Subcutaneous abdominal adipose tissue (tissue), 5 donors: ENCODE measurements at regions not wholly inside any gene's neighbourhood (a gene's known extent, or its start where the extent isn't known, plus 50 kb on each side); places are given as distances from the start of the nearest gene placed in this dataset.

Experiments used
- H3K27ac ChIP-seq: one replicate; pipeline ENCODE4 v1.7.0; 2013; ENCODE audit warnings: low read depth, mild to moderate bottlenecking, inconsistent platforms, low read length, moderate library complexity
- H3K27me3 ChIP-seq, 5 donors: one replicate each; pipeline ENCODE4 v1.7.0; 2013; ENCODE audit warnings: low read length in 5 of 5, inconsistent platforms in 1 of 5; ENCODE audit not compliant: control insufficient read depth in 5 of 5, insufficient read depth in 4 of 5
- H3K36me3 ChIP-seq, 5 donors: one replicate each; pipeline ENCODE4 v1.7.0; 2013; ENCODE audit warnings: low read length in 5 of 5; ENCODE audit not compliant: control insufficient read depth in 5 of 5, insufficient read depth in 5 of 5
- H3K4me1 ChIP-seq, 5 donors: one replicate each; pipeline ENCODE4 v1.7.0; 2013; ENCODE audit warnings: low read length in 5 of 5, mild to moderate bottlenecking in 3 of 5, moderate library complexity in 1 of 5; ENCODE audit not compliant: control insufficient read depth in 5 of 5, insufficient read depth in 5 of 5
- H3K4me3 ChIP-seq, 5 donors: one replicate each; pipeline ENCODE4 v1.7.0; 2013; ENCODE audit warnings: low read length in 5 of 5, low read depth in 1 of 5
- H3K9ac ChIP-seq, 5 donors: one replicate each; pipeline ENCODE4 v1.7.0; 2013; ENCODE audit warnings: low read length in 5 of 5, mild to moderate bottlenecking in 4 of 5, moderate library complexity in 3 of 5
- H3K9me3 ChIP-seq, 5 donors: one replicate each; pipeline ENCODE4 v1.7.0; 2013; ENCODE audit warnings: low read length in 5 of 5; ENCODE audit not compliant: control insufficient read depth in 5 of 5
- donor health status: healthy.
- donor health status: healthy.
- donor health status: healthy.
- donor health status: healthy.
- donor health status: healthy.

DNA sequence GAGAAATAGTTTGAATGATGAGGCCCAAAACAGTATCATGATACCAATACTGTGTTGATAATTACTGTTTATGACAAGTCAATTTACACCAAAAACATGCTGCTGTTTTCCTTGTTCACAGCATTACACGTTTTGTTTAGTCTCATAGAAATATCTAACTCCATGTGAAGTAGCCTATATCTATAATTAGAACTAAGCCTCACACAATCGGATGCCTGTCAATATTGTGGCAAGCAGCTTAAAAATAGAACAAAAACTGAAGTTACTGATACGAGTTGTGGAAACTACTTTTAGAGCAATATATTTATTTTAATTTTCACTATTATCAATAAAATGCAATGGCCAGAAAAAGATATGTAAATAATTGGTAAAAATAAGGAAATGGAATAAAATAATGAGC lies 470.8 kb downstream of the ZEB2 start:
- no peak overlapping the region for H3K27ac ChIP-seq
- H3K9me3 ChIP-seq: no peaks in the 10 kb centered on the region
- no peak overlapping the region for H3K9ac ChIP-seq
- H3K27me3 ChIP-seq: no peaks in the 10 kb centered on the region
- no peaks in the 10 kb centered on the region for H3K36me3 ChIP-seq
- peaks cover 0 to 10% (median 4%) of the 10 kb centered on the region in 5 donors for H3K4me1 ChIP-seq
- H3K4me3 ChIP-seq: no peak overlapping the region

DNA sequence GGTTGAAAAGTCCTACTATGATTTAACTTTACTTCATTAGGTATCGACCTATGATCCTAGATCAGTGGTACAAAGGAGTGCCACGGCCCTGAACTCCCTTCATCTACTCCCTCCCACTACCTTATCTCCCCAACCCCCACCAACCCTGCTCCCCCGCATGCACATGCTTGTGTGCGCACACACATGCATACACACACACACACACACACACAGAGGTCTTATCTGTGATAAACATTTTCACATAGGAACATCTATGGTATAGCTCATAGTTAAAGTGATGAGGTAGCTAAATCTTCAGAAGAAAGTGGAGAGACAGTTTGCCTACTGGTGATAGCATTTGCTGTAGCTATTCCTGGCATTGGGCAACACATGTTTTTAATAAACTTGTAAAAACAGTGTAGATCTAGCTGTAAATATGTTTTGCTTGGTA lies 471.3 kb downstream of the ZEB2 start:
- peaks cover 0 to 10% (median 4%) of the 10 kb centered on the region in 5 donors for H3K4me1 ChIP-seq
- H3K27ac ChIP-seq: no peak overlapping the region

DNA sequence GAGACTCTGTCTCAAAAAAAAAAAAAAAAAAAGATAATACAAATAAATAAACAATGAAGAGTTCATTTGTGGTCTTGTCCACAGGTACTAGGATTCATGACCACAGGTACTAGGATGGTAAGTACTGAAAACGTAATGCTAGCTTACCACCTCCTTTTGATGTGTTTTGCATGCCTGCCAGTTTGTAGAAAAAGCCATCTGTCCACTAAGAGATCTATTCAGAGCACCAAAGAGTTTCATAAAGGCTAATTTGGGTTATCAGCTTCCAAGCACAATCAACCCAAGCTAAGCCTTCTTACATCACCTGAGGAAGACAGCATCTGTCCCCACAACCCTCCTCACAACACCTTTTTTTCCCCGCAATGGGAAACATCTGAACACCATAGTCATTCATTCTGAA lies 477.2 kb downstream of the ZEB2 start:
- Histone ChIP-seq H3K9me3 (no peaks in the 10 kb centered on the region), H3K27ac (no peak overlapping the region), H3K36me3 (no peaks in the 10 kb centered on the region), H3K4me3 (no peak overlapping the region), H3K27me3 (no peaks in the 10 kb centered on the region), H3K9ac (no peak overlapping the region), H3K4me1 (no peaks in the 10 kb centered on the region)

More for the DNA sequence above, 471.3 kb downstream of the ZEB2 start:
- Histone ChIP-seq H3K9me3 (no peaks in the 10 kb centered on the region), H3K4me3 (no peak overlapping the region), H3K36me3 (no peaks in the 10 kb centered on the region), H3K27me3 (no peaks in the 10 kb centered on the region), H3K9ac (no peak overlapping the region)

DNA sequence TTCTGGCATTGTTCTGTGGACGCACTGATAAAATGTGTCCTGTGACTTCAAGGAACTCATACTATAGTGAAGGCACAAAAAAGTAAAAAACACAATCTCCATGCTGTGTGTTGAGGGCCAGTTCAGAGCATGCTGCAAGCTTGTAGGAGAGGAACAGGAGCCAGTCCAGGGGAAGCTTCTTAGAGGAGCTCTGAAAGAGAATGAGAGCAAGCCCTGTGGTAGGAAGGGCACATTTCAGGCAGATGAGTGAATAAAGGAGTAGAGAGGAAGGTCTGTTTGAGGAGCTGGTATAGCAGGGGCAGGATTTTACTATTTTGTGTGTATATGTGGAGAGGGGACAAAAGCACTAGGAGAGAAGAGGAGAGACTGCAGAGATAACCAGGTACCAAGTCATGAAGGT lies 478.3 kb downstream of the ZEB2 start:
- Histone ChIP-seq H3K9me3 (no peaks in the 10 kb centered on the region), H3K9ac (no peak overlapping the region), H3K4me3 (no peak overlapping the region), H3K36me3 (no peaks in the 10 kb centered on the region), H3K4me1 (no peaks in the 10 kb centered on the region), H3K27ac (no peak overlapping the region), H3K27me3 (no peaks in the 10 kb centered on the region)

DNA sequence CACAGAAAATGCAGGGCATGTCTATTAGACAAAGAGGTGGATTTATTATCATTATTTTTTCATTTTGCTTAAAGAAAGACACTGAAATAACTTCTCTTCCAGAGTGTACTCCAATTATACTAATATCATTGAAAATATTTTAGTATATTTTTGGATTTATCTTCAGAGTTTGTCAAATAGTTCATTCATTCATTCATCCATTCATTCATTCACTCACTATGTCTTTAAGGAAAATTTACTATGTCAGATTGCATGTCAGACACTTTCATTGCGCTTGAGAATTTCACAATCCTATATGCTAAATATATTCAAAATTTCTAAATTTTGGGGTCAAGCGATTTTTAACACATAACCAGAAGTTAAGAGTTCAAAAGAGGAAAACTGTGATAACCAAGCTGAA lies 479.1 kb downstream of the ZEB2 start:
- Histone ChIP-seq H3K27me3 (no peaks in the 10 kb centered on the region), H3K9me3 (no peaks in the 10 kb centered on the region), H3K9ac (no peak overlapping the region), H3K4me1 (no peaks in the 10 kb centered on the region), H3K36me3 (no peaks in the 10 kb centered on the region), H3K27ac (no peak overlapping the region), H3K4me3 (no peak overlapping the region)

DNA sequence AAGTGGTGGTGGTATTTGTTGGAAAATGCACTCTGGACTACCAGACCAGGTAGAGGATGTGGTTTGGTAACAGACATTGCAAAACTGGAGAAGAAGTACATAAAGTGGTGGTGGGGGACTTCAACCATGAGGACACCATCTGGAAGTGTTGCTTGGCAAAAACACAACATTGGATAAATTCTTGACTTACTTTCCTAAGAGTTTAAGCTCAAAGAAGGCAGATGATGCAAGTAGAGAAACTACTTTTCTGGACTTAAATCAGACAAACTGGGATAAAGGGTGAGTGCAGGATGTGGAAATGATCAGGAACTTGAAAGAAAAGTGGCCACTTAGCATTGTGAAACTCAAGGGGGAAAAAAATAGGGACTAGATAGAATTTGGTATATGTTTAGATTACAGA lies 487.4 kb downstream of the ZEB2 start:
- H3K4me3 ChIP-seq: no peak overlapping the region
- no peaks in the 10 kb centered on the region for H3K9me3 ChIP-seq
- H3K4me1 ChIP-seq: peaks cover 0 to 18% (median 5%) of the 10 kb centered on the region in 5 donors
- peak overlapping the region; percentile 4 for H3K27ac ChIP-seq
- H3K27me3 ChIP-seq: no peaks in the 10 kb centered on the region
- H3K9ac ChIP-seq: no peak overlapping the region
- no peaks in the 10 kb centered on the region for H3K36me3 ChIP-seq

DNA sequence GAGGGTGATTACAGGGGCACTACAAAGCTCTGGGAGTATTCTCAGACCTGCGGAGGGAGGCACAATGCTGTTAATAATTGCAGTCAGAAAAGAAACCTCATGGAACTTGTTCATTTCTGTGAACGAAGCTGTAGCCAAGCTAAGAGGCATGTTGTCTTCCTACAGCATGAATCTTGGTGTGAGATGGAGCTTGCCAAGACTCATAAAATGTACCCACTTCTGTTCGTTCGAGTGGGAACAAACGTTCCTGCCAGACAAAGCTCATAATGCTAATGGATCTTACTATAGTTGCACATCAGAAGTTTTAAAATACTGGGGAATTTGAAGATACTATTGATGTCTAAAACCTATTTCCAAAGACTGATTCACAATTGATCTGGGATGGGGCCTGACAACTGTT lies 489.1 kb downstream of the ZEB2 start:
- no peaks in the 10 kb centered on the region for H3K9me3 ChIP-seq
- H3K4me1 ChIP-seq: peaks cover 0 to 18% (median 5%) of the 10 kb centered on the region in 5 donors
- H3K4me3 ChIP-seq: no peak overlapping the region
- H3K27me3 ChIP-seq: no peaks in the 10 kb centered on the region
- H3K27ac ChIP-seq: no peak overlapping the region
- H3K36me3 ChIP-seq: no peaks in the 10 kb centered on the region
- no peak overlapping the region for H3K9ac ChIP-seq

DNA sequence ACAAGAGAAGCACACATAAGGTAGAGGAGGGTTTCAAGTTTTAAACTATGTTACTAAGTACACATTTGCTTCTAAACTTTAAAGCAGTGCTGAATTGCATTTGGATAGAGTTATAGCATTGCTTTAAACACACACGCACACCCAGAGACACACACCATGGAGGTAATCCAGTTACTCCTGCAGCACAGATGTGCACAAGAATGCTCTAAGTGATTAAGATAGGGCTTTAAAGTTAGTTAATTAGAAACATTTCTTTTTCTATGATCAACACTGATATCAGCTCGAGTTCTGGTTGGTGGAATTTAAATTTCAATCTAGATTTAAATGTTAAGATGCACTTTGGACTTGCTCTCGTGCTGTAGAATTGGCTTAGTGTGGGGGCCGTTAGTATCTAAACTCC lies 492.3 kb downstream of the ZEB2 start:
- no peaks in the 10 kb centered on the region for H3K27me3 ChIP-seq
- peaks cover 0 to 10% (median 0%) of the 10 kb centered on the region in 5 donors for H3K4me1 ChIP-seq

DNA sequence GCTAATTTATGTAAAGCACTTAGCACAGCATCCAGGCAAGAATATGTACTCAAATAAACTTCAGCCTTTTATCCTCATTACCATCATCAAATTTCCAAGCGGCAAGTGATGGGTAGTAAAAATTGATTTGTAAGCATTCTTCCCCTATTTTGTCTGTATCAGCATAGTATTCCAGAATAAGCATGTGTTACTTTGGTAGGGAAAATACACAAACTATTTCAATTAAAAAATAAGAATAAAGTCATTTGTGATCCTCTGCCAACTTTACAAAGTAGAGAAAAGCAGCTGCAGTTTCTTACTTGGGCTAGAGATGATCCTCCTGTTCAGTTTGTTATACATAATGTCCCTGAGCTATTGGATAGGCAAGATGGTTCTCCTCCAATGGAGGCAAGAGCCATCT lies 493.2 kb downstream of the ZEB2 start:
- H3K9ac ChIP-seq: no peak overlapping the region
- no peak overlapping the region for H3K27ac ChIP-seq
- peaks cover 0 to 9% (median 5%) of the 10 kb centered on the region in 5 donors for H3K9me3 ChIP-seq
- no peak overlapping the region for H3K4me3 ChIP-seq
- H3K36me3 ChIP-seq: no peaks in the 10 kb centered on the region
- peaks cover 0 to 4% (median 0%) of the 10 kb centered on the region in 5 donors for H3K4me1 ChIP-seq
- no peaks in the 10 kb centered on the region for H3K27me3 ChIP-seq

More for the DNA sequence above, 492.3 kb downstream of the ZEB2 start:
- Histone ChIP-seq H3K9ac (no peak overlapping the region), H3K27ac (no peak overlapping the region), H3K9me3 (peaks cover 0 to 1% (median 0%) of the 10 kb centered on the region in 5 donors), H3K4me3 (no peak overlapping the region), H3K36me3 (no peaks in the 10 kb centered on the region)

DNA sequence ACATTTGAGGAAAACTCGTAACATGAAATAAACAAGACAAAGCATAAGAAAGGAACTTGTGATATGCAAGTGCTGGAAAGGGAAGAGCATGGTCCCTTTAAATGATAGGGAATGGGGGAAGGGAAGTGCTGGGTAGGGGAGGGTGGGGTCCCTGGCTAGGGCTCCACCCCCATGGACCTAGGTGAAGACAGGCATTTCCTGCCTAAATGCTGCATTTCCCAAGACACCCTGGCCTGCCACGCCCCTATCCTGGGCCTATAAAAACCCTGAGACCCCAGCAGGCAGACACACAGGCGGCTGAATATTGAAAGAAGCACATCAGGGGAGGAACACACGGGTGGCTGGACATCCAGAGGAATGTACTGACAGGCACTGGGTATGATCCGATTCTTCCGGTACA lies 499.9 kb downstream of the ZEB2 start:
- peaks cover 0 to 15% (median 12%) of the 10 kb centered on the region in 5 donors for H3K9me3 ChIP-seq
- no peak overlapping the region for H3K9ac ChIP-seq
- no peak overlapping the region for H3K27ac ChIP-seq
- no peaks in the 10 kb centered on the region for H3K4me1 ChIP-seq
- peaks cover 0 to 5% (median 0%) of the 10 kb centered on the region in 5 donors for H3K36me3 ChIP-seq
- H3K4me3 ChIP-seq: no peak overlapping the region
- H3K27me3 ChIP-seq: no peaks in the 10 kb centered on the region
